Small intestine (tissue), 7 donors: ENCODE measurements at regions not wholly inside any gene's neighbourhood (a gene's known extent, or its start where the extent isn't known, plus 50 kb on each side); places are given as distances from the start of the nearest gene placed in this dataset.

Source experiments
- DNase-seq, 2 donors: peaks; one replicate each; pipeline versions ENCODE4 v3.0.0 to v3.0.0-alpha.2; 2013
- FAIRE-seq: peaks from 2 replicates; lab custom pipeline; 2012; peaks lifted over from hg19 to GRCh38; lab: Jason Lieb, UNC
- H3K27ac ChIP-seq, 3 donors: one replicate each; pipeline ENCODE4 v1.5.1; 2013; ENCODE audit warnings: low read length in 2 of 3, mild to moderate bottlenecking in 2 of 3, control low read depth in 1 of 3, inconsistent platforms in 1 of 3, low read depth in 1 of 3, moderate library complexity in 1 of 3
- H3K27me3 ChIP-seq, 3 donors: one replicate each; pipeline ENCODE4 v1.6.1; 2013; ENCODE audit warnings: low read length in 3 of 3, inconsistent platforms in 1 of 3; ENCODE audit not compliant: control insufficient read depth in 3 of 3, insufficient read depth in 3 of 3
- H3K36me3 ChIP-seq, 3 donors: one replicate each; pipeline ENCODE4 v1.6.1; 2013; ENCODE audit warnings: low read length in 3 of 3, inconsistent platforms in 1 of 3, low read depth in 1 of 3, mild to moderate bottlenecking in 1 of 3, moderate library complexity in 1 of 3; ENCODE audit not compliant: control insufficient read depth in 3 of 3, insufficient read depth in 2 of 3
- H3K4me1 ChIP-seq, 3 donors: one replicate each; pipeline ENCODE4 v1.6.1; 2013; ENCODE audit warnings: low read length in 2 of 3, inconsistent platforms in 1 of 3, low read depth in 1 of 3, mild to moderate bottlenecking in 1 of 3, moderate library complexity in 1 of 3; ENCODE audit not compliant: control insufficient read depth in 3 of 3, insufficient read depth in 2 of 3
- H3K4me3 ChIP-seq, 3 donors: one replicate each; pipeline ENCODE4 v1.5.1; 2013; ENCODE audit warnings: low read length in 3 of 3, control low read depth in 1 of 3, inconsistent platforms in 1 of 3, low read depth in 1 of 3, mild to moderate bottlenecking in 1 of 3, moderate library complexity in 1 of 3
- H3K9me3 ChIP-seq, 2 donors: one replicate each; pipeline ENCODE4 v1.6.1; 2013; ENCODE audit warnings: low read depth in 1 of 2, low read length in 1 of 2; ENCODE audit not compliant: control insufficient read depth in 2 of 2, insufficient read depth in 1 of 2
- WGBS, 3 donors: extraction: QIAGEN DNeasy Blood & Tissue Kit; methylation state at CpG; one replicate each; pipeline ENCODE4 v1.1.7; 2013; 5-methylcytosine and 5-hydroxymethylcytosine counted together
- donor health status: healthy with polysubstance abuse.
- donor health status: control.
- donor health status: control.
- donor health status: Bipolar disorder and iron deficiency.
- donor health status: healthy.

GRCh38 chr5:107231191-107231590 is 439.5 kb downstream of the EFNA5 start:
- 70 to 88% (median 73%) methylated on average over 1 of the region's 1 CpG for WGBS, 3 donors
- Histone ChIP-seq H3K9me3 (no peaks in the 10 kb centered on the region), H3K4me1 (no peaks in the 10 kb centered on the region), H3K27me3 (no peaks in the 10 kb centered on the region), H3K36me3 (no peaks in the 10 kb centered on the region), H3K27ac (no peak overlapping the region), H3K4me3 (no peak overlapping the region)
- no peak for FAIRE-seq
- no peak for DNase-seq

- FAIRE-seq = no peak
- Histone ChIP-seq H3K4me3 (no peak overlapping the region), H3K27ac (no peak overlapping the region), H3K9me3 (no peaks in the 10 kb centered on the region), H3K27me3 (no peaks in the 10 kb centered on the region), H3K4me1 (no peaks in the 10 kb centered on the region), H3K36me3 (no peaks in the 10 kb centered on the region)
- WGBS, 3 donors = 72 to 78% (median 78%) methylated on average over 3 of the region's 3 CpGs
- no peak for DNase-seq
Observed at GRCh38 chr5:107230367-107230766, 440.4 kb downstream of the EFNA5 start.

GRCh38 chr5:107228226-107228625 is 442.5 kb downstream of the EFNA5 start:
- no peak overlapping the region for H3K4me3 ChIP-seq
- FAIRE-seq (no peak), DNase-seq (no peak)
- H3K27ac ChIP-seq = no peak overlapping the region
- H3K36me3 ChIP-seq = no peaks in the 10 kb centered on the region
- no peaks in the 10 kb centered on the region for H3K4me1 ChIP-seq
- no peaks in the 10 kb centered on the region for H3K9me3 ChIP-seq
- 87 to 95% (median 88%) methylated on average over 2 of the region's 2 CpGs for WGBS, 3 donors
- no peaks in the 10 kb centered on the region for H3K27me3 ChIP-seq

GRCh38 chr5:107224272-107224671 is 446.5 kb downstream of the EFNA5 start:
- Histone ChIP-seq H3K4me3 (no peak overlapping the region), H3K27me3 (no peaks in the 10 kb centered on the region), H3K9me3 (no peaks in the 10 kb centered on the region), H3K27ac (no peak overlapping the region), H3K36me3 (no peaks in the 10 kb centered on the region), H3K4me1 (no peaks in the 10 kb centered on the region)
- no peak for DNase-seq
- 44 to 52% (median 50%) methylated on average over 1 of the region's 1 CpG for WGBS, 3 donors
- no peak for FAIRE-seq

GRCh38 chr5:107223066-107223465 is 447.7 kb downstream of the EFNA5 start:
- no peak overlapping the region for H3K27ac ChIP-seq
- DNase-seq (no peak), FAIRE-seq (no peak)
- no peaks in the 10 kb centered on the region for H3K9me3 ChIP-seq
- H3K4me1 ChIP-seq = no peaks in the 10 kb centered on the region
- H3K36me3 ChIP-seq = no peaks in the 10 kb centered on the region
- no peak overlapping the region for H3K4me3 ChIP-seq
- H3K27me3 ChIP-seq = no peaks in the 10 kb centered on the region
- 77 to 90% (median 79%) methylated on average over 2 of the region's 2 CpGs for WGBS, 3 donors

DNA sequence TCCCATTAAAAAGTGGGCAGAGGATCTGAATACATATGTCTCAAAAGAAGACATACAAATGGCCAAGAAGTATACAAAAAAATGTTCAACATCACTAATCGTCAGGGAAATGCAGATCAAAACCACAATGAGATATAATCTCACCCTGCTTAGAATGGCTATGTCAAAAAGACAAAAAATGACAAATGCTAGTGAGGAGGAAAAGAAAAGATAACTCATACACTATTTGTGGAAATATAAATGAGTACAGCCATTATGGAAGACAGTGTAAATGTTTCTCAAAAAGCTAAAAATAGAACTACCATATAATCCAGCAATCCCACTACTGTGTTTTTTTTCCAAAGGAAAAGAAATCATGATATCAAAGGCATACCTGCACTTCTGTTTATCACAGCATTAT is 450.7 kb downstream of the EFNA5 start:
- Histone ChIP-seq H3K4me1 (no peaks in the 10 kb centered on the region), H3K27ac (no peak overlapping the region), H3K27me3 (no peaks in the 10 kb centered on the region), H3K4me3 (no peak overlapping the region), H3K36me3 (no peaks in the 10 kb centered on the region), H3K9me3 (no peaks in the 10 kb centered on the region)
- FAIRE-seq (no peak), DNase-seq (no peak)
- 62 to 82% (median 68%) methylated on average over 1 of the region's 1 CpG for WGBS, 3 donors

- no peak for FAIRE-seq
- Histone ChIP-seq H3K9me3 (no peaks in the 10 kb centered on the region), H3K4me1 (no peaks in the 10 kb centered on the region), H3K27ac (no peak overlapping the region), H3K27me3 (no peaks in the 10 kb centered on the region), H3K36me3 (no peaks in the 10 kb centered on the region), H3K4me3 (no peak overlapping the region)
- peak in 1 of 2 donors; percentile 18 for DNase-seq
- WGBS, 3 donors = 10 to 68% (median 39%) methylated on average over 1 of the region's 1 CpG
Observed at GRCh38 chr5:107218457-107219193, 452.1 kb downstream of the EFNA5 start.

DNA sequence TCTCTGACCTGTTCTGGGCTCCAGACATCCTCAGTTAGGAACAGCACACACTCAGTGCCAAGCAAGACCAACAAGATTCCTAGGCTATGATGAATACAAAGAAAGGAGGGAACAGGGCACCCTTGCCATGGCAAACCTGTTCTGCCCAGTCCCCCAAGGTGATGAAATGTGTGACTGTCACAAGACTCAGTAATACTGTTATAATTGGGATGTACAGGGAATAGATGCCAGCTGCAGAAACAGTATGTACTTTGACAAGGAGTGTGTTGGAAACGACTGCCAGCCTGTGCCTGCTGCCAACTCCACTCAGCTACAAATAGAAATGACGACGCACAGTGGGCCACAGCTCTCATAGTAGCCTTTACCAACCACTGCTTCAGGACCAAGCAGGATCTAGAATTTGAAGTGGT is 453.0 kb downstream of the EFNA5 start:
- 30 to 75% (median 56%) methylated on average over 3 of the region's 3 CpGs for WGBS, 3 donors
- H3K9me3 ChIP-seq = no peaks in the 10 kb centered on the region
- no peak overlapping the region for H3K4me3 ChIP-seq
- no peaks in the 10 kb centered on the region for H3K4me1 ChIP-seq
- H3K27ac ChIP-seq = no peak overlapping the region
- FAIRE-seq = no peak
- no peak for DNase-seq
- H3K36me3 ChIP-seq = no peaks in the 10 kb centered on the region
- H3K27me3 ChIP-seq = no peaks in the 10 kb centered on the region

- Histone ChIP-seq H3K4me1 (no peaks in the 10 kb centered on the region), H3K27me3 (no peaks in the 10 kb centered on the region), H3K9me3 (no peaks in the 10 kb centered on the region), H3K27ac (no peak overlapping the region), H3K36me3 (no peaks in the 10 kb centered on the region), H3K4me3 (no peak overlapping the region)
- DNase-seq (no peak), FAIRE-seq (no peak)
- 69 to 81% (median 74%) methylated on average over 5 of the region's 5 CpGs for WGBS, 3 donors
Observed at GRCh38 chr5:107216587-107216986, 454.1 kb downstream of the EFNA5 start.
